Right cardiac atrium (tissue), 5 donors: ENCODE measurements at regions not wholly inside any gene's neighbourhood (a gene's known extent, or its start where the extent isn't known, plus 50 kb on each side); places are given as distances from the start of the nearest gene placed in this dataset.
A peak's percentile ranks its signal among the peaks of the same experiment; 100 is the strongest.

Experiments
- ATAC-seq, 2 donors: fragments of 200-7000 bp; cut with Tn5 transposase; one replicate each; pipeline versions ENCODE4 v1.8.0 to v1.9.1; 2020; ENCODE audit warnings: moderate library complexity in 2 of 2, mild to moderate bottlenecking in 1 of 2
- DNase-seq, 3 donors: peaks; one replicate each; pipeline ENCODE4 v3.0.0-alpha.2; 2020
- H3K27ac ChIP-seq: one replicate; pipeline ENCODE4 v1.5.1; 2013; ENCODE audit warnings: mild to moderate bottlenecking, low read length, control low read depth, moderate library complexity
- H3K27me3 ChIP-seq: one replicate; pipeline ENCODE4 v1.6.1; 2013; ENCODE audit not compliant: control insufficient read depth, insufficient read depth
- H3K4me1 ChIP-seq: one replicate; pipeline ENCODE4 v1.6.1; 2013; ENCODE audit warnings: low read length; ENCODE audit not compliant: control insufficient read depth, insufficient read depth
- H3K4me3 ChIP-seq: one replicate; pipeline ENCODE4 v1.5.1; 2013; ENCODE audit warnings: low read length, control low read depth
- H3K9me3 ChIP-seq: one replicate; pipeline ENCODE4 v1.6.1; 2013; ENCODE audit warnings: low read length; ENCODE audit not compliant: control insufficient read depth
- WGBS: extraction: QIAGEN DNeasy Blood & Tissue Kit; methylation state at CpG from one replicate; pipeline ENCODE4 v1.1.7; 2013; 5-methylcytosine and 5-hydroxymethylcytosine counted together
- intact Hi-C, 4 donors: fragments of 100-400 bp; cut with DNase I; formaldehyde crosslinking; loops; one replicate each; pipeline versions ENCODE4 v1.11.0 to v1.14.0; 2022 to 2023
- donor health status: healthy with polysubstance abuse.
- donor health status: DM: no; HTN: yes; CAD: no.
- donor health status: DM: no; HTN: no; CAD: no.
- donor health status: DM: no; HTN: yes; CAD: no; lungs with severe emphysema.
- donor health status: DM: yes; HTN: yes; CAD: no.

GRCh38 chr4:85398276-85398675 lies 76.7 kb upstream of the ARHGAP24 start:
- DNase-seq, result peak; percentile 18 to 34 (median 22)
- no peaks in the 10 kb centered on the region for H3K4me1 ChIP-seq
- intact Hi-C loops, result no loop called here
- H3K4me3 ChIP-seq, result no peak overlapping the region
- 33% methylated on average over 1 of the region's 1 CpG for WGBS
- ATAC-seq, result peak; percentile 87 to 88
- H3K27me3 ChIP-seq, result no peaks in the 10 kb centered on the region
- no peak overlapping the region for H3K27ac ChIP-seq
- no peaks in the 10 kb centered on the region for H3K9me3 ChIP-seq

GRCh38 chr4:85399270-85399669 lies 75.7 kb upstream of the ARHGAP24 start:
- Histone ChIP-seq H3K9me3 (no peaks in the 10 kb centered on the region), H3K27ac (no peak overlapping the region), H3K27me3 (no peaks in the 10 kb centered on the region), H3K4me1 (no peaks in the 10 kb centered on the region), H3K4me3 (no peak overlapping the region)
- intact Hi-C loops, result no loop called here
- ATAC-seq (no peak), DNase-seq (no peak)
- WGBS, result 94% methylated on average over 2 of the region's 2 CpGs

- DNase-seq, result no peak
- H3K27me3 ChIP-seq, result no peaks in the 10 kb centered on the region
- no peaks in the 10 kb centered on the region for H3K4me1 ChIP-seq
- H3K9me3 ChIP-seq, result no peaks in the 10 kb centered on the region
- intact Hi-C loops, result no loop called here
- no peak overlapping the region for H3K4me3 ChIP-seq
- WGBS, result 46% methylated on average over 3 of the region's 3 CpGs
- H3K27ac ChIP-seq, result no peak overlapping the region
- ATAC-seq, result peak; percentile 64 to 68
Observed at GRCh38 chr4:85402371-85402770, 72.6 kb upstream of the ARHGAP24 start.

GRCh38 chr4:85406185-85406584 lies 68.8 kb upstream of the ARHGAP24 start:
- no peaks in the 10 kb centered on the region for H3K27me3 ChIP-seq
- no peak overlapping the region for H3K4me3 ChIP-seq
- H3K4me1 ChIP-seq, result no peaks in the 10 kb centered on the region
- no peak for ATAC-seq
- intact Hi-C loops, result no loop called here
- H3K9me3 ChIP-seq, result no peaks in the 10 kb centered on the region
- DNase-seq, result no peak
- H3K27ac ChIP-seq, result no peak overlapping the region
- WGBS, result 86% methylated on average over 2 of the region's 2 CpGs

- no peaks in the 10 kb centered on the region for H3K4me1 ChIP-seq
- WGBS, result 88% methylated on average over 3 of the region's 3 CpGs
- intact Hi-C loops, result no loop called here
- H3K27me3 ChIP-seq, result no peaks in the 10 kb centered on the region
- ATAC-seq (no peak), DNase-seq (no peak)
- H3K27ac ChIP-seq, result no peak overlapping the region
- no peak overlapping the region for H3K4me3 ChIP-seq
- H3K9me3 ChIP-seq, result no peaks in the 10 kb centered on the region
Observed at GRCh38 chr4:85407546-85407945, 67.4 kb upstream of the ARHGAP24 start.

- 72% methylated on average over 1 of the region's 1 CpG for whole genome bisulfite sequencing
- no peak for ATAC-seq
- H3K9me3 ChIP-seq, result no peaks in the 10 kb centered on the region
- no peak for DNase-seq
- H3K27ac ChIP-seq, result no peak overlapping the region
- no peak overlapping the region for H3K4me3 ChIP-seq
- intact Hi-C loops, result no loop called here
- no peaks in the 10 kb centered on the region for H3K27me3 ChIP-seq
- no peaks in the 10 kb centered on the region for H3K4me1 ChIP-seq
Observed at GRCh38 chr4:85408301-85408700, 66.6 kb upstream of the ARHGAP24 start.

- intact Hi-C loops, result no loop called here
- H3K27me3 ChIP-seq, result no peaks in the 10 kb centered on the region
- whole genome bisulfite sequencing, result 72% methylated on average over 2 of the region's 2 CpGs
- no peak overlapping the region for H3K4me3 ChIP-seq
- ATAC-seq, result no peak
- no peak overlapping the region for H3K27ac ChIP-seq
- DNase-seq, result no peak
- no peaks in the 10 kb centered on the region for H3K9me3 ChIP-seq
- no peaks in the 10 kb centered on the region for H3K4me1 ChIP-seq
Observed at GRCh38 chr4:85409251-85409650, 65.7 kb upstream of the ARHGAP24 start.

- Histone ChIP-seq H3K4me3 (no peak overlapping the region), H3K9me3 (no peaks in the 10 kb centered on the region), H3K27me3 (no peaks in the 10 kb centered on the region), H3K4me1 (no peaks in the 10 kb centered on the region), H3K27ac (no peak overlapping the region)
- DNase-seq (no peak), ATAC-seq (no peak)
- intact Hi-C loops, result no loop called here
- 90% methylated on average over 5 of the region's 5 CpGs for WGBS
Observed at GRCh38 chr4:85411386-85411785, 63.6 kb upstream of the ARHGAP24 start.

- Histone ChIP-seq H3K9me3 (no peaks in the 10 kb centered on the region), H3K27me3 (no peaks in the 10 kb centered on the region), H3K4me1 (no peaks in the 10 kb centered on the region), H3K4me3 (no peak overlapping the region), H3K27ac (no peak overlapping the region)
- no peak for ATAC-seq
- intact Hi-C loops, result no loop called here
- 60% methylated on average over 3 of the region's 3 CpGs for WGBS
- no peak for DNase-seq
Observed at GRCh38 chr4:85414972-85415371, 60.0 kb upstream of the ARHGAP24 start.

- intact Hi-C loops, result no loop called here
- Histone ChIP-seq H3K27me3 (no peaks in the 10 kb centered on the region), H3K9me3 (no peaks in the 10 kb centered on the region), H3K4me3 (no peak overlapping the region), H3K4me1 (peaks cover 3% of the 10 kb centered on the region), H3K27ac (no peak overlapping the region)
- DNase-seq (no peak), ATAC-seq (no peak)
- 92% methylated on average over 2 of the region's 2 CpGs for WGBS
Observed at GRCh38 chr4:85416094-85416493, 58.9 kb upstream of the ARHGAP24 start.

- WGBS, result 94% methylated on average over 2 of the region's 2 CpGs
- intact Hi-C loops, result no loop called here
- no peak overlapping the region for H3K4me3 ChIP-seq
Observed at GRCh38 chr4:85419103-85419502, 55.8 kb upstream of the ARHGAP24 start.

GRCh38 chr4:85420831-85421230 lies 54.1 kb upstream of the ARHGAP24 start:
- H3K4me1 ChIP-seq, result peaks cover 3% of the 10 kb centered on the region
- DNase-seq (no peak), ATAC-seq (peak in 1 of 2 donors; percentile 38)
- intact Hi-C loops, result no loop called here
- no peaks in the 10 kb centered on the region for H3K27me3 ChIP-seq
- H3K27ac ChIP-seq, result no peak overlapping the region
- no peak overlapping the region for H3K4me3 ChIP-seq
- H3K9me3 ChIP-seq, result no peaks in the 10 kb centered on the region
- WGBS, result 52% methylated on average over 6 of the region's 6 CpGs

More at GRCh38 chr4:85419103-85419502, 55.8 kb upstream of the ARHGAP24 start:
- Histone ChIP-seq H3K9me3 (no peaks in the 10 kb centered on the region), H3K4me1 (peaks cover 3% of the 10 kb centered on the region), H3K27me3 (no peaks in the 10 kb centered on the region), H3K27ac (no peak overlapping the region)
- DNase-seq (no peak), ATAC-seq (no peak)
